ENCODE measurements at regions not wholly inside any gene's neighbourhood (a gene's known extent, or its start where the extent isn't known, plus 50 kb on each side); places are given as distances from the start of the nearest gene placed in this dataset.

DNA sequence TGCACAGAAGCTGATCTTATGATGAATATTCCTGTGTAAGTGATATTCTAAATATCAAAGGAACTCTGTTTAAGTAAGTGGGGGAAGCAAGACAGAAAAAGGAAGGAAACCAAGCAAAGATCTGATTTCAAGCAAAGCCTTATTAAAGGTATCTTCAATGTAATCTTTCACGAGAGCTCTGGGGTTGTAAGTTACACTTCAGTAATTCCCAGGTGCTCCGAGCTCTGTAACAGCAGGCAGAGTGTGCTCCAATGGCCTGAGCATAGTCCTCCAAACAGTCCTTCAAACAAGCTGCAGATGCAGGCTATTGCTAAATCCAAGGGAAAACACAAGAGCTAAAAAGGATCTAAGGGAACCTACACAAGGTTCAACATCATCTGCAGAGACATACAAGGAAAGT, 949.7 kb upstream of the TMPRSS15 start:
- H3K27me3 ChIP-seq (ENCODE audit: control insufficient read depth in 2 of 2, insufficient read depth in 2 of 2, low read length in 2 of 2) = no peaks in the 10 kb centered on the region
- no peaks in the 10 kb centered on the region for H3K9me3 ChIP-seq (replicated peaks; ENCODE audit: control insufficient read depth, insufficient read depth, low read length)
- no peak overlapping the region for H2AFZ ChIP-seq (ENCODE audit: low read depth, low read length)
- dilution Hi-C loops (cut with MboI; ENCODE audit: extremely low pct_ligation_motif_present, low sequenced_read_pairs) (no loop called here), intact Hi-C loops (cut with micrococcal nuclease) (no loop called here)
- no peak for FAIRE-seq
- no peaks in the 10 kb centered on the region for H3K36me3 ChIP-seq (ENCODE audit: control insufficient read depth in 2 of 2, extremely low read depth in 1 of 2, insufficient read depth in 2 of 2, low read length in 2 of 2)
- H3K4me2 ChIP-seq (ENCODE audit: insufficient read depth, low read length) = no peak overlapping the region
- H3K4me1 ChIP-seq (ENCODE audit: control insufficient read depth, extremely low read depth, insufficient read depth, low read length) = no peaks in the 10 kb centered on the region
- no peaks in the 10 kb centered on the region for H4K20me1 ChIP-seq (replicated peaks; ENCODE audit: control insufficient read depth, extremely low read depth, insufficient read depth, low read length)
- ChIA-PET CTCF (no interaction called here), POLR2A (interaction anchor here (0.6 kb wide), 1 partner anchor 16 kb away, joined by 3 read pairs; no protein-coding TSS in a partner anchor)
- no peaks in the 10 kb centered on the region for H3K79me2 ChIP-seq (ENCODE audit: control insufficient read depth, insufficient read depth, low read length)
- DNase-seq (ENCODE audit: low read depth, low spot score) = no peak
- no peak overlapping the region for H3K27ac ChIP-seq (ENCODE audit: insufficient read depth, low read depth, low read length)
- H3K4me3 ChIP-seq (replicated peaks in 1 of 3; ENCODE audit: insufficient read depth in 1 of 3, low read depth in 1 of 3, low read length in 3 of 3) = no peak overlapping the region
- BruUV-seq (replicated peaks) = no TSS peak
- no peaks in the 10 kb centered on the region for H3K9me1 ChIP-seq (replicated peaks; ENCODE audit: control insufficient read depth, extremely low read depth, insufficient read depth, low read length)
- H3K9ac ChIP-seq (replicated peaks; ENCODE audit: extremely low read depth, insufficient read depth, low read length) = no peak overlapping the region
- TF ChIP-seq GATA2 (IDR thresholded peaks at IDR 0.05; ENCODE audit: insufficient read depth, insufficient read length, low read depth, low read length) (no peak), POLR2A (IDR thresholded peaks at IDR 0.05; ENCODE audit: low read depth, low read length) (no peak), POLR2AphosphoS5 (IDR thresholded peaks at IDR 0.05; ENCODE audit: insufficient read depth, low read depth, low read length) (no peak), EZH2 (IDR thresholded peaks at IDR 0.05; ENCODE audit: borderline replicate concordance, low read depth, low read length, severe bottlenecking) (no peak), MYC (IDR thresholded peaks at IDR 0.05; ENCODE audit: low read depth, low read length) (no peak), JUN (IDR thresholded peaks at IDR 0.05; ENCODE audit: borderline replicate concordance, insufficient read depth, insufficient read length, low read depth) (no peak), FOS (IDR thresholded peaks at IDR 0.05; ENCODE audit: borderline replicate concordance, insufficient read depth, low read length) (no peak)
- TF ChIP-seq, protein P1, sequence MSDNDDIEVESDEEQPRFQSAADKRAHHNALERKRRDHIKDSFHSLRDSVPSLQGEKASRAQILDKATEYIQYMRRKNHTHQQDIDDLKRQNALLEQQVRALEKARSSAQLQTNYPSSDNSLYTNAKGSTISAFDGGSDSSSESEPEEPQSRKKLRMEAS (IDR thresholded peaks at IDR 0.05; ENCODE audit: insufficient read depth, insufficient read length) = no peak
- TF ChIP-seq, protein P2, sequence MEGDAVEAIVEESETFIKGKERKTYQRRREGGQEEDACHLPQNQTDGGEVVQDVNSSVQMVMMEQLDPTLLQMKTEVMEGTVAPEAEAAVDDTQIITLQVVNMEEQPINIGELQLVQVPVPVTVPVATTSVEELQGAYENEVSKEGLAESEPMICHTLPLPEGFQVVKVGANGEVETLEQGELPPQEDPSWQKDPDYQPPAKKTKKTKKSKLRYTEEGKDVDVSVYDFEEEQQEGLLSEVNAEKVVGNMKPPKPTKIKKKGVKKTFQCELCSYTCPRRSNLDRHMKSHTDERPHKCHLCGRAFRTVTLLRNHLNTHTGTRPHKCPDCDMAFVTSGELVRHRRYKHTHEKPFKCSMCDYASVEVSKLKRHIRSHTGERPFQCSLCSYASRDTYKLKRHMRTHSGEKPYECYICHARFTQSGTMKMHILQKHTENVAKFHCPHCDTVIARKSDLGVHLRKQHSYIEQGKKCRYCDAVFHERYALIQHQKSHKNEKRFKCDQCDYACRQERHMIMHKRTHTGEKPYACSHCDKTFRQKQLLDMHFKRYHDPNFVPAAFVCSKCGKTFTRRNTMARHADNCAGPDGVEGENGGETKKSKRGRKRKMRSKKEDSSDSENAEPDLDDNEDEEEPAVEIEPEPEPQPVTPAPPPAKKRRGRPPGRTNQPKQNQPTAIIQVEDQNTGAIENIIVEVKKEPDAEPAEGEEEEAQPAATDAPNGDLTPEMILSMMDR (IDR thresholded peaks at IDR 0.05; ENCODE audit: extremely low read depth in 1 of 2, insufficient read depth in 1 of 2, low read depth in 1 of 2, low read length in 2 of 2) = no peak

Data from endothelial cell of umbilical vein (primary cell).